H1 (cell line): ENCODE measurements at regions not wholly inside any gene's neighbourhood (a gene's known extent, or its start where the extent isn't known, plus 50 kb on each side); places are given as distances from the start of the nearest gene placed in this dataset.

ENCODE experiments used
- CTCF ChIA-PET: fragments of 300-600 bp; sonication (Branson Sonifier 250); formaldehyde crosslinking; loops from one replicate; lab custom pipeline; 2021; ENCODE audit not compliant: partially characterized antibody; lab: Charles Lee
- POLR2A ChIA-PET: fragments of 300-600 bp; sonication (Branson Sonifier 250); formaldehyde crosslinking; loops from one replicate; lab custom pipeline; 2021; ENCODE audit warnings: inconsistent platforms; ENCODE audit not compliant: partially characterized antibody; lab: Charles Lee
- DNase-seq, 2 experiments: peaks; one replicate each; pipeline versions ENCODE4 v3.0.0 to v3.0.0-alpha.2; 2010 to 2022; ENCODE audit warnings: low spot score in 2 of 2, low read depth in 1 of 2, mixed read lengths in 1 of 2
- FAIRE-seq: peaks from 2 replicates; lab custom pipeline; 2011; peaks lifted over from hg19 to GRCh38; lab: Jason Lieb, UNC
- H2AFZ ChIP-seq: 2 replicates; pipeline ENCODE4 v1.8.1; 2012; ENCODE audit warnings: low read length, inconsistent platforms
- H2AK5ac ChIP-seq: 2 replicates; pipeline ENCODE4 v1.6.1; 2013; ENCODE audit warnings: low read depth, low read length
- H2BK120ac ChIP-seq: replicated peaks from 2 replicates; pipeline ENCODE3; 2013; ENCODE audit warnings: low read depth, low read length, inconsistent platforms
- H2BK12ac ChIP-seq: 2 replicates; pipeline ENCODE4 v1.6.1; 2013; ENCODE audit warnings: low read depth, low read length
- H2BK15ac ChIP-seq: 2 replicates; pipeline ENCODE4 v1.6.1; 2013; ENCODE audit warnings: low read length
- H2BK20ac ChIP-seq: 2 replicates; pipeline ENCODE4 v1.6.1; 2013; ENCODE audit warnings: low read length
- H2BK5ac ChIP-seq: 2 replicates; pipeline ENCODE4 v1.6.1; 2013; ENCODE audit warnings: low read depth, low read length
- H3K14ac ChIP-seq: 2 replicates; pipeline ENCODE4 v1.6.1; 2013; ENCODE audit warnings: inconsistent platforms; ENCODE audit not compliant: insufficient read length
- H3K18ac ChIP-seq: 2 replicates; pipeline ENCODE4 v1.6.1; 2013; ENCODE audit warnings: low read length; ENCODE audit errors: extremely low read depth
- H3K23ac ChIP-seq: 2 replicates; pipeline ENCODE4 v1.6.1; 2013; ENCODE audit warnings: inconsistent platforms; ENCODE audit not compliant: insufficient read length
- H3K23me2 ChIP-seq: 2 replicates; pipeline ENCODE4 v1.6.1; 2013; ENCODE audit warnings: low read depth, low read length
- H3K27ac ChIP-seq: 2 replicates; pipeline ENCODE4 v1.6.1; 2011; ENCODE audit warnings: low read depth, low read length, inconsistent platforms
- H3K27me3 ChIP-seq, 4 experiments: replicated peaks in 1 of 4; 1 replicate in 1 of 4; 2 replicates in 3 of 4; pipeline versions ENCODE4 v1.6.1 to v1.8.1; 2011 to 2013; ENCODE audit warnings: low read length in 3 of 4, mild to moderate bottlenecking in 3 of 4, inconsistent platforms in 2 of 4, mixed read lengths in 2 of 4, moderate library complexity in 1 of 4; ENCODE audit not compliant: control insufficient read depth in 3 of 4, insufficient read depth in 3 of 4; ENCODE audit errors: extremely low read depth in 1 of 4
- H3K36me3 ChIP-seq, 4 experiments: 2 replicates each; pipeline versions ENCODE4 v1.6.1 to v1.8.1; 2011 to 2013; ENCODE audit warnings: mild to moderate bottlenecking in 4 of 4, low read length in 3 of 4, moderate library complexity in 2 of 4, control low read depth in 1 of 4, inconsistent platforms in 1 of 4; ENCODE audit not compliant: insufficient read depth in 4 of 4, control insufficient read depth in 2 of 4
- H3K4ac ChIP-seq: replicated peaks from 2 replicates; pipeline ENCODE3; 2013; ENCODE audit warnings: low read length, low read depth, mixed read lengths, inconsistent platforms; ENCODE audit not compliant: insufficient read length
- H3K4me1 ChIP-seq, 4 experiments: replicated peaks in 1 of 4; 1 replicate in 1 of 4; 2 replicates in 3 of 4; pipeline versions ENCODE4 v1.6.1 to v1.8.1; 2011 to 2013; ENCODE audit warnings: low read length in 3 of 4, inconsistent platforms in 2 of 4, mixed read lengths in 1 of 4; ENCODE audit not compliant: insufficient read depth in 4 of 4, control insufficient read depth in 3 of 4
- H3K4me2 ChIP-seq, 2 experiments: 2 replicates each; pipeline versions ENCODE4 v1.6.1 to v1.8.1; 2011 to 2013; ENCODE audit warnings: low read depth in 2 of 2, low read length in 2 of 2, control low read depth in 1 of 2, inconsistent platforms in 1 of 2, mild to moderate bottlenecking in 1 of 2; ENCODE audit not compliant: insufficient read depth in 1 of 2
- H3K4me3 ChIP-seq, 4 experiments: fragments of 200-600, 300-600 bp in 1 of 4; sonication (generic), shearing (Covaris generic), sonication (Bioruptor Twin) in 1 of 4; 2 replicates each; pipeline versions ENCODE4 v1.5.1 to v1.8.1; 2011 to 2016; ENCODE audit warnings: low read length in 4 of 4, low read depth in 3 of 4, control low read depth in 2 of 4, inconsistent platforms in 2 of 4, mild to moderate bottlenecking in 2 of 4, mixed read lengths in 1 of 4, moderate library complexity in 1 of 4; ENCODE audit not compliant: insufficient read depth in 2 of 4; ENCODE audit errors: extremely low read depth in 1 of 4
- H3K56ac ChIP-seq: replicated peaks from 2 replicates; pipeline ENCODE3; 2013; ENCODE audit warnings: low read depth, mild to moderate bottlenecking, mixed read lengths, low read length, inconsistent platforms; ENCODE audit not compliant: insufficient read length
- H3K79me1 ChIP-seq: 2 replicates; pipeline ENCODE4 v1.6.1; 2013; ENCODE audit warnings: low read depth, low read length, control low read depth
- H3K79me2 ChIP-seq, 2 experiments: 2 replicates each; pipeline versions ENCODE4 v1.6.1 to v1.8.1; 2012 to 2013; ENCODE audit warnings: low read length in 2 of 2, mild to moderate bottlenecking in 2 of 2, inconsistent platforms in 1 of 2; ENCODE audit not compliant: insufficient read depth in 2 of 2, control insufficient read depth in 1 of 2
- H3K9ac ChIP-seq, 4 experiments: replicated peaks in 1 of 4; 1 replicate in 1 of 4; 2 replicates in 3 of 4; pipeline versions ENCODE4 v1.6.1 to v1.8.1; 2011 to 2013; ENCODE audit warnings: low read depth in 3 of 4, low read length in 3 of 4, control low read depth in 2 of 4, mild to moderate bottlenecking in 2 of 4, moderate library complexity in 2 of 4, inconsistent platforms in 1 of 4; ENCODE audit errors: extremely low read depth in 1 of 4
- H3K9me3 ChIP-seq, 2 experiments: 2 replicates each; pipeline versions ENCODE4 v1.6.1 to v1.8.1; 2012 to 2013; ENCODE audit warnings: mild to moderate bottlenecking in 2 of 2, moderate library complexity in 2 of 2, control low read depth in 1 of 2, inconsistent platforms in 1 of 2, low read depth in 1 of 2, low read length in 1 of 2, mixed read lengths in 1 of 2; ENCODE audit not compliant: insufficient read depth in 2 of 2
- H4K20me1 ChIP-seq, 2 experiments: replicated peaks in 1 of 2; 2 replicates each; pipeline versions ENCODE3 to v1.8.1; 2011 to 2013; ENCODE audit warnings: inconsistent platforms in 2 of 2, low read length in 2 of 2, mild to moderate bottlenecking in 1 of 2; ENCODE audit not compliant: insufficient read depth in 2 of 2, control insufficient read depth in 1 of 2
- H4K5ac ChIP-seq: 2 replicates; pipeline ENCODE4 v1.6.1; 2013; ENCODE audit warnings: low read length, low read depth, mixed read lengths, inconsistent platforms; ENCODE audit not compliant: insufficient read length
- H4K8ac ChIP-seq: 2 replicates; pipeline ENCODE4 v1.8.0; 2013; ENCODE audit warnings: mild to moderate bottlenecking, moderate library complexity, low read length, inconsistent platforms; ENCODE audit not compliant: insufficient read depth; ENCODE audit errors: extremely low read depth
- H4K91ac ChIP-seq: replicated peaks from 2 replicates; pipeline ENCODE3; 2013; ENCODE audit warnings: low read length, mixed read lengths, inconsistent platforms; ENCODE audit not compliant: insufficient read length
- CREB1 ChIP-seq: IDR thresholded peaks from 2 replicates; pipeline ENCODE4 v1.6.1; 2012; ENCODE audit warnings: inconsistent platforms
- EP300 ChIP-seq, 2 experiments: IDR thresholded peaks; 1 replicate in 1 of 2; 2 replicates in 1 of 2; pipeline ENCODE4 v1.6.1; 2011 to 2012; ENCODE audit warnings: low read depth in 2 of 2, low read length in 2 of 2, mild to moderate bottlenecking in 2 of 2, borderline replicate concordance in 1 of 2, inconsistent platforms in 1 of 2, moderate library complexity in 1 of 2
- JUN ChIP-seq: IDR thresholded peaks from 2 replicates; pipeline ENCODE4 v1.6.1; 2011; ENCODE audit warnings: low read depth, mild to moderate bottlenecking, improper control_type of control experiment, low read length
- POLR2A ChIP-seq, 2 experiments: IDR thresholded peaks; 1 replicate in 1 of 2; 2 replicates in 1 of 2; pipeline ENCODE4 v1.6.1; 2011; ENCODE audit warnings: low read depth in 2 of 2, low read length in 2 of 2, mild to moderate bottlenecking in 2 of 2; ENCODE audit errors: control extremely low read depth in 1 of 2
- POLR2AphosphoS5 ChIP-seq: IDR thresholded peaks from 2 replicates; pipeline ENCODE4 v1.6.1; 2011; ENCODE audit warnings: low read depth, low read length
- POU5F1 ChIP-seq: IDR thresholded peaks from 2 replicates; pipeline ENCODE4 v1.6.1; 2011; ENCODE audit warnings: low read depth, mild to moderate bottlenecking, low read length, moderate library complexity
- RAD21 ChIP-seq, 2 experiments: IDR thresholded peaks in 1 of 2; conservative IDR thresholded peaks in 1 of 2; 2 replicates each; pipeline ENCODE4 v1.6.1; 2011; ENCODE audit warnings: low read depth in 2 of 2, low read length in 2 of 2, improper control_type of control experiment in 1 of 2, inconsistent platforms in 1 of 2, mild to moderate bottlenecking in 1 of 2, moderate library complexity in 1 of 2
- RFX5 ChIP-seq: IDR thresholded peaks from 2 replicates; pipeline ENCODE4 v1.6.1; 2011; ENCODE audit warnings: low read depth, low read length, improper control_type of control experiment, borderline replicate concordance
- RNF2 ChIP-seq: fragments of 200-900, 300-1000 bp; sonication (generic); IDR thresholded peaks from 2 replicates; pipeline ENCODE4 v1.7.1; 2016; ENCODE audit warnings: borderline replicate concordance, low read depth, mild to moderate bottlenecking, antibody characterized with exemption, low read length; ENCODE audit not compliant: poor library complexity, severe bottlenecking; ENCODE audit errors: missing control alignments
- SIRT6 ChIP-seq: IDR thresholded peaks from one replicate; pipeline ENCODE4 v1.7.1; 2012; ENCODE audit warnings: low read length, inconsistent platforms
- SP4 ChIP-seq: IDR thresholded peaks from 2 replicates; pipeline ENCODE4 v1.6.1; 2012; ENCODE audit warnings: low read length, inconsistent platforms
- TCF12 ChIP-seq: IDR thresholded peaks from 2 replicates; pipeline ENCODE4 v1.6.1; 2011; ENCODE audit warnings: low read depth, mild to moderate bottlenecking, low read length
- YY1 ChIP-seq: IDR thresholded peaks from 2 replicates; pipeline ENCODE4 v1.6.1; 2011; ENCODE audit warnings: low read depth, mild to moderate bottlenecking, low read length
- WGBS, 2 experiments: shearing (Covaris generic) in 1 of 2; methylation state at CpG; one replicate each; pipeline versions ENCODE4 v1.1.6 to v1.1.7; 2013 to 2015; ENCODE audit warnings: low lambda C conversion rate in 2 of 2, mixed read lengths in 2 of 2, inconsistent platforms in 1 of 2, low coverage in 1 of 2, missing lambda C conversion rate in 1 of 2; ENCODE audit not compliant: insufficient replicate concordance in 2 of 2, insufficient coverage in 1 of 2, insufficient read length in 1 of 2; ENCODE audit errors: extremely low coverage in 1 of 2, missing lambda C conversion rate in 1 of 2; 5-methylcytosine and 5-hydroxymethylcytosine counted together
- TF ChIP-seq, protein P1 (sequence below): IDR thresholded peaks from 2 replicates; pipeline ENCODE4 v1.6.1; 2012; ENCODE audit warnings: inconsistent platforms

DNA sequence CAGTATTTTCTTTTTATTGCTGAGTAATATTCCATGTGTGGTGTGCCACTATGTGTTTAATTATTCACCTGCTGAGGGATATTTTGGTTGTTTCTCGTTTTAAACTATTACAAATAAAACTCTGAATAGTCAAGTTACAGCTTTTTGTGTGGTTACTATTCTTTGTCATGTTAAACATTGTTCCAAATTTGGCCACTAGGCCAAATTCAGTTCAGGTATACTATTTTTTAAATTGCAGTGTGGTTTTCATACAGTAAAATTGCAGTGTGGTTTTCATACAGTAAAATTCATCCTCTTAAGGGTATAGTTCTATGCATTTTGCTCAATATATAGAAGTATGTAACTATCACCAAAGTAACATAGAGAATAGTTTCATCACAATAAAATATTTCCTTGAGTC lies 97.4 kb upstream of the FAM3C start:
- POLR2A ChIA-PET = no interaction called here
- H3K79me2 ChIP-seq = no peaks in the 10 kb centered on the region
- TF ChIP-seq SP4 (no peak), RAD21 (IDR thresholded peaks at IDR 0.05 in 1 of 2, conservative IDR thresholded peaks at IDR 0.05 in 1 of 2; ENCODE audit: low read depth in 2 of 2, low read length in 2 of 2) (no peak), EP300 (IDR thresholded peaks at IDR 0.05; ENCODE audit: borderline replicate concordance in 1 of 2, low read depth in 2 of 2, low read length in 2 of 2) (no peak), YY1 (no peak), POU5F1 (no peak), SIRT6 (no peak), RNF2 (no peak), RFX5 (no peak), POLR2AphosphoS5 (no peak), CREB1 (no peak), TCF12 (no peak), POLR2A (IDR thresholded peaks at IDR 0.05; ENCODE audit: control extremely low read depth in 1 of 2, low read depth in 2 of 2, low read length in 2 of 2) (no peak), JUN (no peak)
- TF ChIP-seq, protein P1, sequence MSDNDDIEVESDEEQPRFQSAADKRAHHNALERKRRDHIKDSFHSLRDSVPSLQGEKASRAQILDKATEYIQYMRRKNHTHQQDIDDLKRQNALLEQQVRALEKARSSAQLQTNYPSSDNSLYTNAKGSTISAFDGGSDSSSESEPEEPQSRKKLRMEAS = no peak

More for the DNA sequence above, 97.4 kb upstream of the FAM3C start:
- Histone ChIP-seq H2BK15ac (no peak overlapping the region), H2BK5ac (no peak overlapping the region), H3K36me3 (no peaks in the 10 kb centered on the region; a peak in 1 of 8 replicates), H2BK12ac (no peak overlapping the region), H3K18ac (no peak overlapping the region), H3K56ac (no peak overlapping the region), H3K27me3 (no peaks in the 10 kb centered on the region), H3K4ac (no peak overlapping the region), H3K23me2 (no peaks in the 10 kb centered on the region), H2AFZ (no peak overlapping the region), H4K91ac (no peak overlapping the region), H2AK5ac (no peak overlapping the region), H3K9me3 (peaks cover 0 to 2% of the 10 kb centered on the region in 2 experiments; a peak in 2 of 4 replicates), H3K27ac (no peak overlapping the region), H4K8ac (no peak overlapping the region), H4K20me1 (no peaks in the 10 kb centered on the region), H3K23ac (no peak overlapping the region), H3K79me1 (no peaks in the 10 kb centered on the region), H4K5ac (no peak overlapping the region), H3K4me3 (no peak overlapping the region), H3K9ac (no peak overlapping the region), H3K4me1 (peaks cover 0 to 4% (median 0%) of the 10 kb centered on the region in 4 experiments; a peak in 1 of 7 replicates), H2BK20ac (no peak overlapping the region), H2BK120ac (no peak overlapping the region), H3K4me2 (no peak overlapping the region), H3K14ac (no peak overlapping the region)
- FAIRE-seq (no peak), DNase-seq (no peak)
- CTCF ChIA-PET = interaction anchor here (1.2 to 1.9 kb wide), 3 partner anchors 10 to 96 kb away, joined by 5 to 8 read pairs (median 7); no protein-coding TSS in a partner anchor
- WGBS, 2 experiments = 81% methylated on average over 1 of the region's 1 CpG; no CpG with 5 or more reads in 1 of the 2 experiments
